NB4 (cell line): ENCODE measurements at regions not wholly inside any gene's neighbourhood (a gene's known extent, or its start where the extent isn't known, plus 50 kb on each side); places are given as distances from the start of the nearest gene placed in this dataset.
"Not testable (repeated sequence)": the region's sequence is repeated elsewhere in the genome, so short reads cannot be mapped to it uniquely, and the experiment has no call there.

Experiments
- DNase-seq: peaks from one replicate; pipeline ENCODE4 v3.0.0; 2010; ENCODE audit warnings: low read depth
- H3K4me3 ChIP-seq: one replicate; pipeline ENCODE4 v1.5.1; 2011; ENCODE audit warnings: mild to moderate bottlenecking, low read depth, low read length, moderate library complexity
- CTCF ChIP-seq: IDR thresholded peaks from one replicate; pipeline ENCODE4 v1.5.1; 2012; ENCODE audit warnings: low read depth, low read length
- MAX ChIP-seq: IDR thresholded peaks from 2 replicates; pipeline ENCODE4 v1.6.1; 2011; ENCODE audit warnings: low read depth, low read length
- MYC ChIP-seq: IDR thresholded peaks from 2 replicates; pipeline ENCODE4 v1.6.1; 2011; ENCODE audit warnings: low read depth, low read length
- POLR2A ChIP-seq: IDR thresholded peaks from 2 replicates; pipeline ENCODE4 v1.6.1; 2011; ENCODE audit warnings: mild to moderate bottlenecking; ENCODE audit not compliant: insufficient read length; ENCODE audit errors: extremely low read depth

- no peak for DNase-seq
- H3K4me3 ChIP-seq, result no peak overlapping the region
- TF ChIP-seq POLR2A, result no peak
- no peak for TF ChIP-seq CTCF
- TF ChIP-seq MYC, result no peak
- no peak for TF ChIP-seq MAX
Observed at GRCh38 chr3:162973428-162973917, 1476.9 kb downstream of the OTOL1 start.

GRCh38 chr3:162978136-162978535 is 1481.5 kb downstream of the OTOL1 start:
- TF ChIP-seq POLR2A (no peak), MYC (no peak), MAX (no peak), CTCF (no peak)
- DNase-seq, result no peak
- H3K4me3 ChIP-seq, result no peak overlapping the region

GRCh38 chr3:162984746-162985145 is 1488.1 kb downstream of the OTOL1 start:
- no peak for TF ChIP-seq CTCF
- TF ChIP-seq MAX, result no peak
- no peak overlapping the region for H3K4me3 ChIP-seq
- no peak for DNase-seq

- H3K4me3 ChIP-seq, DNase-seq: not testable (repeated sequence)
Observed at GRCh38 chr3:162987085-162987794, 1490.6 kb downstream of the OTOL1 start.

GRCh38 chr3:162992741-162993140 is 1496.1 kb downstream of the OTOL1 start:
- no peak for TF ChIP-seq POLR2A
- TF ChIP-seq CTCF, result no peak
- no peak overlapping the region for H3K4me3 ChIP-seq
- DNase-seq, result peak; percentile 2

GRCh38 chr3:162994165-162994564 is 1497.6 kb downstream of the OTOL1 start:
- no peak for TF ChIP-seq MAX
- DNase-seq, result no peak
- H3K4me3 ChIP-seq, result no peak overlapping the region

GRCh38 chr3:162996368-162996767 is 1499.8 kb downstream of the OTOL1 start:
- no peak overlapping the region for H3K4me3 ChIP-seq
- TF ChIP-seq POLR2A, result no peak
- no peak for TF ChIP-seq MYC
- no peak for TF ChIP-seq MAX
- no peak for TF ChIP-seq CTCF
- DNase-seq, result no peak
